Panc1 (cell line): ENCODE measurements at regions not wholly inside any gene's neighbourhood (a gene's known extent, or its start where the extent isn't known, plus 50 kb on each side); places are given as distances from the start of the nearest gene placed in this dataset.

ENCODE experiments used
- ATAC-seq: fragments of 200-7000 bp; cut with Tn5 transposase; 2 replicates; pipeline ENCODE4 v1.9.1; 2020; ENCODE audit warnings: mild to moderate bottlenecking, moderate library complexity
- BruUV-seq: library from RNA; stranded (reverse); fragments of 400-500 nt; replicated peaks from 2 replicates; lab custom pipeline; 2021; lab: Mats Ljungman, UMichigan
- CTCF ChIA-PET: fragments of 300-600 bp; sonication (Branson Sonifier 250); formaldehyde crosslinking; loops from one replicate; lab custom pipeline; 2022; ENCODE audit warnings: antibody characterized with exemption; lab: Charles Lee
- POLR2A ChIA-PET: fragments of 300-600 bp; sonication (Branson Sonifier 250); formaldehyde crosslinking; loops from one replicate; lab custom pipeline; 2022; ENCODE audit warnings: antibody characterized with exemption; lab: Charles Lee
- DNase-seq: peaks from one replicate; pipeline ENCODE4 v3.0.0-alpha.2; 2010; ENCODE audit warnings: low read depth, low spot score
- H3K27ac ChIP-seq: 2 replicates; pipeline ENCODE4 v1.5.1; 2011; ENCODE audit warnings: mild to moderate bottlenecking, low read length, inconsistent platforms
- H3K27me3 ChIP-seq: fragments of 200-500 bp; sonication (Bioruptor generic); 2 replicates; pipeline ENCODE4 v1.6.0; 2014; ENCODE audit warnings: low read length, inconsistent platforms; ENCODE audit not compliant: control insufficient read depth, insufficient read depth
- H3K36me3 ChIP-seq: fragments of 200-500 bp; sonication (Bioruptor generic); 2 replicates; pipeline ENCODE4 v1.5.1; 2014; ENCODE audit warnings: inconsistent platforms, mild to moderate bottlenecking, low read length, moderate library complexity; ENCODE audit not compliant: control insufficient read depth, insufficient read depth
- H3K4me1 ChIP-seq: 2 replicates; pipeline ENCODE4 v1.5.1; 2011; ENCODE audit warnings: inconsistent platforms, mild to moderate bottlenecking, low read length, moderate library complexity; ENCODE audit not compliant: control insufficient read depth, insufficient read depth
- H3K4me3 ChIP-seq, 2 experiments: 2 replicates each; pipeline ENCODE4 v1.5.1; 2011 to 2012; ENCODE audit warnings: low read depth in 2 of 2, low read length in 2 of 2, mild to moderate bottlenecking in 2 of 2, inconsistent platforms in 1 of 2, moderate library complexity in 1 of 2
- H3K9me3 ChIP-seq: fragments of 200-500 bp; sonication (Bioruptor generic); 2 replicates; pipeline ENCODE4 v1.5.1; 2014; ENCODE audit warnings: low read depth, mild to moderate bottlenecking, inconsistent platforms, low read length, moderate library complexity; ENCODE audit not compliant: control insufficient read depth, insufficient read depth
- POLR2AphosphoS5 ChIP-seq: IDR thresholded peaks from 2 replicates; pipeline ENCODE4 v1.6.1; 2012; ENCODE audit warnings: mild to moderate bottlenecking, low read depth, low read length, moderate library complexity
- REST ChIP-seq, 2 experiments: IDR thresholded peaks; 2 replicates each; pipeline ENCODE4 v1.6.1; 2011 to 2012; ENCODE audit warnings: low read depth in 2 of 2, control low read depth in 1 of 2, low read length in 1 of 2, mild to moderate bottlenecking in 1 of 2, moderate library complexity in 1 of 2; ENCODE audit not compliant: insufficient read depth in 1 of 2
- SIN3A ChIP-seq: IDR thresholded peaks from 2 replicates; pipeline ENCODE4 v1.6.1; 2012; ENCODE audit warnings: low read depth, mild to moderate bottlenecking, low read length, moderate library complexity, borderline replicate concordance; ENCODE audit not compliant: insufficient read depth
- TCF7L2 ChIP-seq: IDR thresholded peaks from 2 replicates; pipeline ENCODE4 v1.6.1; 2011; ENCODE audit warnings: mild to moderate bottlenecking, low read depth, low read length, inconsistent platforms
- in situ Hi-C: cut with HindIII; loops from 2 replicates; pipeline ENCODE4 v1.10.0; 2016; ENCODE audit warnings: low sequenced_read_pairs, low pct_unique_long_range_greater_than_20kb
- intact Hi-C: fragments of 100-400 bp; cut with micrococcal nuclease; formaldehyde crosslinking; loops from one replicate; pipeline ENCODE4 v1.10.0; 2022; ENCODE audit not compliant: unreplicated experiment
- TF ChIP-seq, protein P1 (sequence below): fragments of 450-650 bp; IDR thresholded peaks from 2 replicates; pipeline ENCODE4 v1.5.1; 2017; ENCODE audit warnings: mild to moderate bottlenecking

GRCh38 chr2:41873102-41874031 lies 174.5 kb upstream of the PKDCC start:
- POLR2A ChIA-PET = no interaction called here
- TF ChIP-seq REST (IDR thresholded peaks at IDR 0.05; ENCODE audit: insufficient read depth in 1 of 2, low read depth in 2 of 2, low read length in 1 of 2) (no peak), SIN3A (no peak), POLR2AphosphoS5 (no peak), TCF7L2 (no peak)
- TF ChIP-seq, protein P1, sequence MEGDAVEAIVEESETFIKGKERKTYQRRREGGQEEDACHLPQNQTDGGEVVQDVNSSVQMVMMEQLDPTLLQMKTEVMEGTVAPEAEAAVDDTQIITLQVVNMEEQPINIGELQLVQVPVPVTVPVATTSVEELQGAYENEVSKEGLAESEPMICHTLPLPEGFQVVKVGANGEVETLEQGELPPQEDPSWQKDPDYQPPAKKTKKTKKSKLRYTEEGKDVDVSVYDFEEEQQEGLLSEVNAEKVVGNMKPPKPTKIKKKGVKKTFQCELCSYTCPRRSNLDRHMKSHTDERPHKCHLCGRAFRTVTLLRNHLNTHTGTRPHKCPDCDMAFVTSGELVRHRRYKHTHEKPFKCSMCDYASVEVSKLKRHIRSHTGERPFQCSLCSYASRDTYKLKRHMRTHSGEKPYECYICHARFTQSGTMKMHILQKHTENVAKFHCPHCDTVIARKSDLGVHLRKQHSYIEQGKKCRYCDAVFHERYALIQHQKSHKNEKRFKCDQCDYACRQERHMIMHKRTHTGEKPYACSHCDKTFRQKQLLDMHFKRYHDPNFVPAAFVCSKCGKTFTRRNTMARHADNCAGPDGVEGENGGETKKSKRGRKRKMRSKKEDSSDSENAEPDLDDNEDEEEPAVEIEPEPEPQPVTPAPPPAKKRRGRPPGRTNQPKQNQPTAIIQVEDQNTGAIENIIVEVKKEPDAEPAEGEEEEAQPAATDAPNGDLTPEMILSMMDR = no peak
- intact Hi-C loops = no loop called here
- no peaks in the 10 kb centered on the region for H3K27me3 ChIP-seq
- no peak overlapping the region for H3K27ac ChIP-seq
- H3K9me3 ChIP-seq = no peaks in the 10 kb centered on the region
- H3K4me3 ChIP-seq = no peak overlapping the region
- no peaks in the 10 kb centered on the region for H3K4me1 ChIP-seq
- no TSS peak for BruUV-seq
- CTCF ChIA-PET = no interaction called here
- in situ Hi-C loops = no loop called here
- DNase-seq = no peak
- no peak for ATAC-seq
- no peaks in the 10 kb centered on the region for H3K36me3 ChIP-seq

DNA sequence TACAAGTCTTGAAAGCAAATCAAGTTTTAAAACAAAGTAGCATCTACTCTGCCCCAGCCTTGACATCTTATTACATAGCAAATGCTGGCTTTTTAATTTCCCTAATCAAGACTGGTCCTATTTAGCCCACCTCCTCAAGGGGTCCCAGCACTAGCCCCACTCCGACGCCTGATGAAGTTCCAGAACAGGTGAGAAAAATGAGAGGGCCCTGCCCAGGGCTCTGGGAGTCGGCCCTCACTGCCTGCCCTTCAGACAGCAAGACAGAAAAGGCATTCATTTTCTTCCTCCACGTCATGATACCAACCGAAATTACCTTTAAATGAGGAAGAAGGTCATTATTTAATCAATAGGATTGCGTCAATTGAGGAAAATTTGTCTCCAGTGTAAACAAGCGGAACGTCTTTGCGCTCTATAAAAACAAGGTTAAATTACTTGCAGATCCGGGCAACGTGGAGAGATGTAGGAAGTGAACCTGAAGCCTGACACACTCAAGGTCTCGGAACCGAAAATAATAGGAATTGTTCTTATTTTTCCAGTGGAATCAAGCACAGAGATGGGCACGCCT lies 170.6 kb upstream of the PKDCC start:
- ATAC-seq (no peak), DNase-seq (no peak)
- ChIA-PET CTCF (no interaction called here), POLR2A (no interaction called here)
- no peak overlapping the region for H3K4me3 ChIP-seq
- in situ Hi-C loops (no loop called here), intact Hi-C loops (no loop called here)
- BruUV-seq = no TSS peak
- no peak for TF ChIP-seq REST (IDR thresholded peaks at IDR 0.05; ENCODE audit: insufficient read depth in 1 of 2, low read depth in 2 of 2, low read length in 1 of 2)
- no peak for TF ChIP-seq SIN3A
- TF ChIP-seq POLR2AphosphoS5 = no peak
- TF ChIP-seq, protein P1 = no peak
- TF ChIP-seq TCF7L2 = no peak
- H3K36me3 ChIP-seq = no peaks in the 10 kb centered on the region
- H3K27ac ChIP-seq = no peak overlapping the region
- H3K9me3 ChIP-seq = no peaks in the 10 kb centered on the region
- no peaks in the 10 kb centered on the region for H3K4me1 ChIP-seq
- H3K27me3 ChIP-seq = no peaks in the 10 kb centered on the region
